Keratinocyte (primary cell): ENCODE measurements at regions not wholly inside any gene's neighbourhood (a gene's known extent, or its start where the extent isn't known, plus 50 kb on each side); places are given as distances from the start of the nearest gene placed in this dataset.

Experiments used
- DNase-seq: peaks from one replicate; pipeline ENCODE4 v3.0.0-alpha.2; 2011; ENCODE audit warnings: low read depth, missing footprints, low spot score
- FAIRE-seq: peaks from 2 replicates; lab custom pipeline; 2011; peaks lifted over from hg19 to GRCh38; lab: Jason Lieb, UNC
- H2AFZ ChIP-seq: 2 replicates; pipeline ENCODE4 v1.6.0; 2012; ENCODE audit warnings: low read length, control low read depth, inconsistent platforms; ENCODE audit not compliant: control insufficient read depth
- H3K27ac ChIP-seq: 2 replicates; pipeline ENCODE4 v1.5.1; 2011; ENCODE audit warnings: low read length; ENCODE audit not compliant: control insufficient read depth, insufficient read depth
- H3K27me3 ChIP-seq: 3 replicates; pipeline ENCODE4 v1.6.0; 2011; ENCODE audit warnings: low read length; ENCODE audit not compliant: control insufficient read depth, insufficient read depth; ENCODE audit errors: extremely low read depth
- H3K36me3 ChIP-seq, 2 experiments: 2 replicates in 1 of 2; 3 replicates in 1 of 2; pipeline ENCODE4 v1.5.1; 2011; ENCODE audit warnings: low read length in 2 of 2, mild to moderate bottlenecking in 1 of 2; ENCODE audit not compliant: control insufficient read depth in 2 of 2, insufficient read depth in 2 of 2; ENCODE audit errors: extremely low read depth in 1 of 2
- H3K4me1 ChIP-seq: 3 replicates; pipeline ENCODE4 v1.5.1; 2011; ENCODE audit warnings: low read length; ENCODE audit not compliant: control insufficient read depth, insufficient read depth; ENCODE audit errors: extremely low read depth
- H3K4me2 ChIP-seq: 3 replicates; pipeline ENCODE4 v1.6.0; 2011; ENCODE audit warnings: low read depth, low read length; ENCODE audit not compliant: control insufficient read depth, insufficient read depth; ENCODE audit errors: extremely low read depth
- H3K4me3 ChIP-seq, 3 experiments: fragments of 200-600 bp in 1 of 3; sonication (generic) in 1 of 3; 2 replicates in 2 of 3; 3 replicates in 1 of 3; pipeline ENCODE4 v1.5.1; 2011 to 2016; ENCODE audit warnings: low read length in 3 of 3, mild to moderate bottlenecking in 3 of 3, control low read depth in 2 of 3, inconsistent platforms in 1 of 3, low read depth in 1 of 3, mixed read lengths in 1 of 3, mixed run types in 1 of 3, moderate library complexity in 1 of 3; ENCODE audit not compliant: control insufficient read depth in 2 of 3, insufficient read depth in 2 of 3; ENCODE audit errors: extremely low read depth in 1 of 3
- H3K79me2 ChIP-seq: 2 replicates; pipeline ENCODE4 v1.6.0; 2012; ENCODE audit warnings: low read length; ENCODE audit not compliant: control insufficient read depth, insufficient read depth
- H3K9ac ChIP-seq: 3 replicates; pipeline ENCODE4 v1.6.0; 2011; ENCODE audit warnings: low read length; ENCODE audit not compliant: control insufficient read depth, insufficient read depth; ENCODE audit errors: extremely low read depth
- H3K9me1 ChIP-seq: 3 replicates; pipeline ENCODE4 v1.6.0; 2011; ENCODE audit warnings: low read length; ENCODE audit not compliant: control insufficient read depth, insufficient read depth; ENCODE audit errors: extremely low read depth
- H3K9me3 ChIP-seq: 2 replicates; pipeline ENCODE4 v1.5.1; 2012; ENCODE audit warnings: low read depth, low read length; ENCODE audit not compliant: control insufficient read depth
- H4K20me1 ChIP-seq: 3 replicates; pipeline ENCODE4 v1.6.0; 2011; ENCODE audit warnings: low read length; ENCODE audit not compliant: control insufficient read depth, insufficient read depth; ENCODE audit errors: extremely low read depth
- CTCF ChIP-seq, 3 experiments: IDR thresholded peaks in 1 of 3; conservative IDR thresholded peaks in 1 of 3; optimal IDR thresholded peaks in 1 of 3; 2 replicates in 2 of 3; 3 replicates in 1 of 3; pipeline versions ENCODE3 to v1.5.1; 2011; ENCODE audit warnings: low read length in 3 of 3, mild to moderate bottlenecking in 3 of 3, moderate library complexity in 2 of 3, control low read depth in 1 of 3, inconsistent platforms in 1 of 3; ENCODE audit not compliant: insufficient read depth in 2 of 3; ENCODE audit errors: extremely low read depth in 1 of 3
- EZH2 ChIP-seq: IDR thresholded peaks from one replicate; pipeline ENCODE4 v1.6.1; 2012; ENCODE audit warnings: inconsistent platforms, mild to moderate bottlenecking, low read length, moderate library complexity
- dilution Hi-C: fragments of 300-500 bp; cut with MboI; formaldehyde crosslinking; loops from one replicate; pipeline ENCODE4 v1.7.0; 2020; ENCODE audit warnings: low sequenced_read_pairs; ENCODE audit not compliant: extremely low pct_ligation_motif_present

- H3K27ac ChIP-seq = no peak overlapping the region
Observed at GRCh38 chr16:17524656-17525055, 53.9 kb upstream of the XYLT1 start.

GRCh38 chr16:17520561-17520960 is 49.8 kb upstream of the XYLT1 start:
- no peak overlapping the region for H3K27ac ChIP-seq
- dilution Hi-C loops = no loop called here
- no peaks in the 10 kb centered on the region for H3K9me3 ChIP-seq
- H3K27me3 ChIP-seq = no peaks in the 10 kb centered on the region
- no peak for DNase-seq
- TF ChIP-seq CTCF (optimal IDR thresholded peaks at IDR 0.05 in 1 of 3, IDR thresholded peaks at IDR 0.05 in 1 of 3, conservative IDR thresholded peaks at IDR 0.05 in 1 of 3; ENCODE audit: extremely low read depth in 1 of 3, insufficient read depth in 2 of 3, low read length in 3 of 3) = no peak
- no peak for TF ChIP-seq EZH2
- H3K4me3 ChIP-seq = no peak overlapping the region
- no peak overlapping the region for H2AFZ ChIP-seq
- H3K79me2 ChIP-seq = no peaks in the 10 kb centered on the region
- no peaks in the 10 kb centered on the region for H3K9me1 ChIP-seq
- no peak overlapping the region for H3K4me2 ChIP-seq
- H3K4me1 ChIP-seq = peaks cover 26% of the 10 kb centered on the region
- FAIRE-seq = no peak
- H3K9ac ChIP-seq = no peak overlapping the region
- no peaks in the 10 kb centered on the region for H4K20me1 ChIP-seq
- no peaks in the 10 kb centered on the region for H3K36me3 ChIP-seq

More at GRCh38 chr16:17524656-17525055, 53.9 kb upstream of the XYLT1 start:
- Histone ChIP-seq H3K9ac (no peak overlapping the region), H3K4me2 (no peak overlapping the region), H3K36me3 (no peaks in the 10 kb centered on the region), H3K4me3 (no peak overlapping the region), H3K79me2 (no peaks in the 10 kb centered on the region), H3K9me1 (no peaks in the 10 kb centered on the region), H2AFZ (no peak overlapping the region), H3K9me3 (no peaks in the 10 kb centered on the region), H4K20me1 (no peaks in the 10 kb centered on the region), H3K4me1 (no peaks in the 10 kb centered on the region), H3K27me3 (no peaks in the 10 kb centered on the region)
- DNase-seq = no peak
- TF ChIP-seq CTCF (optimal IDR thresholded peaks at IDR 0.05 in 1 of 3, IDR thresholded peaks at IDR 0.05 in 1 of 3, conservative IDR thresholded peaks at IDR 0.05 in 1 of 3; ENCODE audit: extremely low read depth in 1 of 3, insufficient read depth in 2 of 3, low read length in 3 of 3) = no peak
- TF ChIP-seq EZH2 = no peak
- FAIRE-seq = no peak
- dilution Hi-C loops = no loop called here
